Body of pancreas (tissue), 4 donors: ENCODE measurements at regions not wholly inside any gene's neighbourhood (a gene's known extent, or its start where the extent isn't known, plus 50 kb on each side); places are given as distances from the start of the nearest gene placed in this dataset.

Experiments
- ATAC-seq: fragments of 150-250 bp; one replicate; pipeline ENCODE4 v1.9.1; 2016
- DNase-seq, 4 donors: peaks; one replicate each; pipeline ENCODE4 v3.0.0-alpha.2; 2019
- H3K27ac ChIP-seq, 4 donors: fragments of 200-600 bp; sonication (generic); 1 replicate in 3 of 4; 2 replicates in 1 of 4; pipeline versions ENCODE4 v1.5.1 to v1.6.1; 2016 to 2019; ENCODE audit warnings: mild to moderate bottlenecking in 1 of 4, mixed read lengths in 1 of 4, moderate library complexity in 1 of 4
- H3K27me3 ChIP-seq, 2 donors: fragments of 200-600 bp; sonication (generic); one replicate each; pipeline ENCODE4 v1.6.0; 2016; ENCODE audit warnings: mild to moderate bottlenecking in 1 of 2
- H3K36me3 ChIP-seq, 2 donors: fragments of 200-600 bp; sonication (generic); replicated peaks in 1 of 2; 2 replicates each; pipeline ENCODE4 v1.5.1; 2016; ENCODE audit warnings: low read depth in 2 of 2; ENCODE audit not compliant: insufficient read depth in 1 of 2
- H3K4me1 ChIP-seq: fragments of 200-600 bp; sonication (generic); one replicate; pipeline ENCODE4 v1.6.0; 2016
- H3K4me3 ChIP-seq, 2 donors: fragments of 200-600 bp; sonication (generic); 1 replicate in 1 of 2; 2 replicates in 1 of 2; pipeline ENCODE4 v1.5.1; 2016 to 2019
- H3K9me3 ChIP-seq, 3 donors: fragments of 200-600 bp; sonication (generic); 1 replicate in 2 of 3; 2 replicates in 1 of 3; pipeline ENCODE4 v1.5.1; 2016
- POLR2A ChIP-seq, 3 donors: fragments of 450-650 bp; IDR thresholded peaks; one replicate each; pipeline ENCODE4 v1.6.1; 2016; ENCODE audit warnings: antibody characterized with exemption in 3 of 3, mild to moderate bottlenecking in 2 of 3
- WGBS, 2 donors: methylation state at CpG; one replicate each; pipeline ENCODE4 v1.1.5; 2017; 5-methylcytosine and 5-hydroxymethylcytosine counted together
- intact Hi-C: fragments of 100-400 bp; cut with DNase I; formaldehyde crosslinking; loops from one replicate; pipeline ENCODE4 v1.15.1; 2023
- TF ChIP-seq, protein P1 (sequence below), 7 experiments: fragments of 450-650 bp in 4 of 7; fragments of 200-600 bp in 3 of 7; sonication (generic) in 3 of 7; IDR thresholded peaks; one replicate each; pipeline ENCODE4 v1.5.1; 2016 to 2019; ENCODE audit warnings: antibody characterized with exemption in 7 of 7

DNA sequence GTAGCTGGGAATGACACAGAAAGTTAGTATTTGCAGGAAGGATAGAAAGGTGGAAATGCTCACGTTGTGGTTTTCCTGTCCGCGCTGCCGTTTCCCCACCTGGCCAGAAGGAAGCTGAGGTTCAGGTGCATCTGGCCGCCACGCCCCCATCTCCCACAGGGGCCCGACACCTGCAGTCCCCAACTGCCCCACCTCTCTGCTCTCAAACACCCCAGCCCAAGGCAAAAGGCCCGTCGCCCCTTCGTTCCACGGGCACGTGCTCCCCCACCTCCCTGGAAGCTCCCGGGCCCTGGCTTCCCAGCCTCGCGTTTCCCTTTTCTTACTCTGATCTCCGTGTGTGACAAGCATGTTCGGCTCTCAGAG is 985.1 kb downstream of the BRD1 start:
- no peak for TF ChIP-seq POLR2A (IDR thresholded peaks at IDR 0.05)
- TF ChIP-seq, protein P1, sequence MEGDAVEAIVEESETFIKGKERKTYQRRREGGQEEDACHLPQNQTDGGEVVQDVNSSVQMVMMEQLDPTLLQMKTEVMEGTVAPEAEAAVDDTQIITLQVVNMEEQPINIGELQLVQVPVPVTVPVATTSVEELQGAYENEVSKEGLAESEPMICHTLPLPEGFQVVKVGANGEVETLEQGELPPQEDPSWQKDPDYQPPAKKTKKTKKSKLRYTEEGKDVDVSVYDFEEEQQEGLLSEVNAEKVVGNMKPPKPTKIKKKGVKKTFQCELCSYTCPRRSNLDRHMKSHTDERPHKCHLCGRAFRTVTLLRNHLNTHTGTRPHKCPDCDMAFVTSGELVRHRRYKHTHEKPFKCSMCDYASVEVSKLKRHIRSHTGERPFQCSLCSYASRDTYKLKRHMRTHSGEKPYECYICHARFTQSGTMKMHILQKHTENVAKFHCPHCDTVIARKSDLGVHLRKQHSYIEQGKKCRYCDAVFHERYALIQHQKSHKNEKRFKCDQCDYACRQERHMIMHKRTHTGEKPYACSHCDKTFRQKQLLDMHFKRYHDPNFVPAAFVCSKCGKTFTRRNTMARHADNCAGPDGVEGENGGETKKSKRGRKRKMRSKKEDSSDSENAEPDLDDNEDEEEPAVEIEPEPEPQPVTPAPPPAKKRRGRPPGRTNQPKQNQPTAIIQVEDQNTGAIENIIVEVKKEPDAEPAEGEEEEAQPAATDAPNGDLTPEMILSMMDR (IDR thresholded peaks at IDR 0.05) = no peak
- DNase-seq (no peak), ATAC-seq (no peak)
- Histone ChIP-seq H3K9me3 (no peaks in the 10 kb centered on the region), H3K36me3 (no peaks in the 10 kb centered on the region), H3K27me3 (no peaks in the 10 kb centered on the region), H3K27ac (no peak overlapping the region), H3K4me1 (no peaks in the 10 kb centered on the region), H3K4me3 (no peak overlapping the region)
- intact Hi-C loops = no loop called here
- WGBS, 2 donors = 39 to 57% methylated on average over 17 of the region's 17 CpGs

DNA sequence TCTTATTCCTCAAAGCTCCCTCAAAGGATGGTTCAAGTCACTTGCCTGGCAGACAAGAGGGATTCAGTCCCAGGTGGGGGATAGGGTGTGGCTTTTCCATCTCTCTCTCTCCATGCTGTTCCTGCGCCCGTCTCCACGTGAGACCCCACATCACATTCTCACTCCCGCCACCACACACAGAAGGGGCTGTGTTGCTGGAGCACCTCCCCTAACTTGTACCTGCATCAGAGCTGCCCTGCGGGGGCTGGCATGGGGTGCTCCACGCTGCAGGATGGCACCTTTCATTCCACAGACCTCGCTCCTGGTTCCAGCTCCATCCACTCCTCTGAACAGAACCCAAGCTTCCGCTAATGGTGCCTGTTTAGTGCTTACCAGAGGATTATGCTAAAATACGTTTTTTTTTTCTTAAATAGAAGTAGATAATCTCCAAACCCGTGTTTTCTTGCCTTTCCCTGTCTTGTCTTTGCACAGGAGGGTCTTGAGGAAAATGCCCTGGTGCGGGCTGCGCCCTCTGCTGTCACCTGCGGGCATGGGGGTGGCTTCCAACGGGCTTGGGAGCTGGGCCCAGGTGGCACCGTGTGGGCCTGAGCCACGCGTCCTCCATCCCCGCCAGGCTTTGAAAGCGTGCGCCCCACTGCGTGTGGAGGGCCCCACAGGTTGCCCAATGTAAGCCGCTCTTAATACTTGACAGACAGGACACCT is 985.6 kb downstream of the BRD1 start:
- ATAC-seq (no peak), DNase-seq (no peak)
- intact Hi-C loops = no loop called here
- H3K27ac ChIP-seq = no peak overlapping the region
- 54 to 68% methylated on average over 15 to 22 of the region's 22 CpGs for WGBS, 2 donors
- H3K4me1 ChIP-seq = no peaks in the 10 kb centered on the region
- no peaks in the 10 kb centered on the region for H3K36me3 ChIP-seq
- no peak overlapping the region for H3K4me3 ChIP-seq
- H3K27me3 ChIP-seq = no peaks in the 10 kb centered on the region
- no peak for TF ChIP-seq POLR2A (IDR thresholded peaks at IDR 0.05)
- TF ChIP-seq, protein P1 (IDR thresholded peaks at IDR 0.05) = no peak
- no peaks in the 10 kb centered on the region for H3K9me3 ChIP-seq

DNA sequence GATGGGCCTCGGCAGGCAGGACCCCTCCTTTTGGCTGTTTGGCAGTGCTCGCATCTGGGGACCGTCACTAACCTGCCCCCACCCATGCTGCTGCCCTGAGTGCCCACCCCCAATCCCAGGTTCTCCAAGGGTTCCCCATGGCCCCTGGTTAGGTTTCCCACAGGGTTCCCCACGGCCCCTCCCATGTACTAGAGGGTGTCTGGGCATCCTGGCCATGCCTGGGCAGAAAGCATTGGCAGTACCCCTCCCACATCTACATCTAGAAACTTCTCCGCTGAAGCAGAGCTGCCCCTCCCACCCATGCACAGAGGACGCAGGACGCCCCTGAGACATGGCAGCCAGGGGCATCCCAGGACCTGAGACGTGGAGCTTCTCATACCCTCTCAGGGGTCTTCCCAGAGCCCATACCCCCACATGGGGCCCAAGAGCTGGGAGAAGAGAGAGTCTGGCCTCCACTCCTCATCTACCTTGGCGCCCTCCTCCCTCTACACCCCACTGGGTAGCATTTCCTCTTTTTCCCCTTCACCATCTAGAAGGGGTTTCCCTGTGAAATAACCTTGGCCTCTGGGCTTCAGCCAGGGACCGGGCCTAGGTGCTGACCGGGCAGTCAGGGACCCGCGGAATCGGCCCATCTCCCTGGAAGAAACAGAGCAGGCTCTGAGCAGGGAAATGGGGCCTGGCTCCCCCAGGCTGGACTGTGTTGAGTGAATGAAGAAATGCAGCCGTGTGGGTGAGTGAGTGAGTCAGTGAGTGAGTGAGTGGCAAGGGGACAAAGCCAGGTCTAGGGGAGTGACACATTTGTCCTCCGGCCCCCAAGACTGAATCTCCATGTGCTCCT is 987.3 kb downstream of the BRD1 start:
- 51 to 55% methylated on average over 11 to 15 of the region's 16 CpGs for WGBS, 2 donors
- no peak for TF ChIP-seq POLR2A (IDR thresholded peaks at IDR 0.05)
- TF ChIP-seq, protein P1 (IDR thresholded peaks at IDR 0.05) = no peak
- Histone ChIP-seq H3K9me3 (no peaks in the 10 kb centered on the region), H3K27ac (no peak overlapping the region), H3K4me1 (no peaks in the 10 kb centered on the region), H3K4me3 (no peak overlapping the region), H3K27me3 (peaks cover 0 to 3% of the 10 kb centered on the region in 2 donors), H3K36me3 (no peaks in the 10 kb centered on the region)
- DNase-seq (no peak), ATAC-seq (no peak)
- intact Hi-C loops = no loop called here

DNA sequence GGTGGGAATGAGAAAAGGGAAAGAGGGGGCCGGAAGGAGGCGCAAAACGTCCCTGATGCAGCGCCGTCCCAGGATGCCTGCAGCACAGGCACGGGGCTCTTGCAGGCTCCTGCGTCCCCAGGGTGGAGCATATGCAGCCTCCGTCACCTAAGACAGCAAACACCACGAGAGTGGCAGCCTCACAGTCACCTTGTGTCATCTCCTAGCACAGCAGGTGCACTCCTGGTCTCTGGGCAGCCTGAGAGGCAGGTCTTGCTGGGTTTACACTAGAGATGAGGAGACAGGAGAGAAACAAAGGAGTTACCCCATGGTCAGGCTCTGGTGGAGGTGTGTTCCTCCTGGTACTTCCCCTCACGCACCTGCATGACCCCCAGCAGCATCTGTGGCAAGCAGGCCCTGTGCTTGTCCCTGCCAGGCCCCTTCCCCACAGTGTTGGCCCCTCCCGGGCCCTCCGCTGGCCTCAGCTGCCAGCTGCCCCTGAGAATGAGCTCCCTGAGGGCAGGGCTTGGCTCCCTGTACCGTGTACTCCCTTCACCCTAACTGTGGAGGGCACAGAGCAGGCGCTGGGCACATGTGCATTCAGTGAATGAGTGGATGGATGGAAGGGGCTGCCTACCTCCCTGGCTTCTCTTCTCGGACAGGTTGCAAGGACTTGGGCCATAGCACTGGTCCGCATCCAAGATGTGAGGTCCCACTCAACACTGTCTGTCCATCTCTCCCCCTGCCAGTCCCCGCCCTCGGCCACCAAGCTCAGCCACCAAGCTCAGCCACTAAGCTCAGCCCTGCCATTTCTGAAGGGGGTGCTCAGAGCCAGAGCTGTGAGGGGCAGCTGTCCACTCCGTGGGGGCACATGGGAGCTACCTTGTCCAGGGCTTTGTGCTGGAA is 988.6 kb downstream of the BRD1 start:
- no peaks in the 10 kb centered on the region for H3K36me3 ChIP-seq
- ATAC-seq = no peak
- WGBS, 2 donors = 49 to 58% methylated on average over 12 to 19 of the region's 19 CpGs
- DNase-seq = no peak
- H3K4me3 ChIP-seq = no peak overlapping the region
- intact Hi-C loops = no loop called here
- H3K27me3 ChIP-seq = peaks cover 0 to 3% of the 10 kb centered on the region in 2 donors
- H3K27ac ChIP-seq = no peak overlapping the region
- no peaks in the 10 kb centered on the region for H3K9me3 ChIP-seq
- H3K4me1 ChIP-seq = no peaks in the 10 kb centered on the region
- TF ChIP-seq, protein P1 (IDR thresholded peaks at IDR 0.05) = no peak
- no peak for TF ChIP-seq POLR2A (IDR thresholded peaks at IDR 0.05)
